HG02588 (cell line): ENCODE measurements at regions not wholly inside any gene's neighbourhood (a gene's known extent, or its start where the extent isn't known, plus 50 kb on each side); places are given as distances from the start of the nearest gene placed in this dataset.

ENCODE experiments used
- ATAC-seq: cut with Tn5 transposase; IDR thresholded peaks from one replicate; pipeline ENCODE4 v1.9.1; 2021; ENCODE audit warnings: mild to moderate bottlenecking, moderate library complexity; ENCODE audit not compliant: unreplicated experiment

GRCh38 chr12:25903603-25904245, 54.8 kb upstream of the RASSF8 start:
- ATAC-seq = no peak

- ATAC-seq = no peak
Observed at GRCh38 chr12:25904442-25904841, 54.0 kb upstream of the RASSF8 start.

- ATAC-seq = no peak
Observed at GRCh38 chr12:25906651-25907340, 51.7 kb upstream of the RASSF8 start.
